HG03378 (cell line): ENCODE measurements at regions not wholly inside any gene's neighbourhood (a gene's known extent, or its start where the extent isn't known, plus 50 kb on each side); places are given as distances from the start of the nearest gene placed in this dataset.
"Not testable (repeated sequence)": the region's sequence is repeated elsewhere in the genome, so short reads cannot be mapped to it uniquely, and the experiment has no call there.

ENCODE experiments used
- ATAC-seq: cut with Tn5 transposase; IDR thresholded peaks from one replicate; pipeline ENCODE4 v1.9.1; 2021; ENCODE audit warnings: mild to moderate bottlenecking, moderate library complexity; ENCODE audit not compliant: unreplicated experiment

DNA sequence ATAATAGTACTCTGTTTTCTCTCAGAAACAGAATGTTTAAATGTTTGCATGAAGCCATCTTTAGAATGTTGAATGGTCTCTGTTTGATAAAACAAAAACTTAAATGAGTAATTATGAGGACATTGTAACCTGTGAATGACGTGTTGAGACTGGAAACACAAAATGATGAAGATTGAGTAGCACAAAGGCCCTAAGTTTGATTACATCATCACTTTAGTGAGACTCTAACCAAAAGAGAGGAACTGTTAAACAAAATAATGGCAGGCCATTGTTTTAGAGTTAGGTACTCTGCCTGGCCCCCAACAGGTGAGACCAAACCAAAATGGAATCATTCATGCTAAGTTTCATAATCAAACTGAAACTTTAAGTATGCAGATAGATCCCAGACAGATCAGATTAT, 1561.7 kb upstream of the SLC39A10 start:
- ATAC-seq = no peak

- no peak for ATAC-seq
Measured at GRCh38 chr2:194090251-194090905, 1566.6 kb upstream of the SLC39A10 start.

DNA sequence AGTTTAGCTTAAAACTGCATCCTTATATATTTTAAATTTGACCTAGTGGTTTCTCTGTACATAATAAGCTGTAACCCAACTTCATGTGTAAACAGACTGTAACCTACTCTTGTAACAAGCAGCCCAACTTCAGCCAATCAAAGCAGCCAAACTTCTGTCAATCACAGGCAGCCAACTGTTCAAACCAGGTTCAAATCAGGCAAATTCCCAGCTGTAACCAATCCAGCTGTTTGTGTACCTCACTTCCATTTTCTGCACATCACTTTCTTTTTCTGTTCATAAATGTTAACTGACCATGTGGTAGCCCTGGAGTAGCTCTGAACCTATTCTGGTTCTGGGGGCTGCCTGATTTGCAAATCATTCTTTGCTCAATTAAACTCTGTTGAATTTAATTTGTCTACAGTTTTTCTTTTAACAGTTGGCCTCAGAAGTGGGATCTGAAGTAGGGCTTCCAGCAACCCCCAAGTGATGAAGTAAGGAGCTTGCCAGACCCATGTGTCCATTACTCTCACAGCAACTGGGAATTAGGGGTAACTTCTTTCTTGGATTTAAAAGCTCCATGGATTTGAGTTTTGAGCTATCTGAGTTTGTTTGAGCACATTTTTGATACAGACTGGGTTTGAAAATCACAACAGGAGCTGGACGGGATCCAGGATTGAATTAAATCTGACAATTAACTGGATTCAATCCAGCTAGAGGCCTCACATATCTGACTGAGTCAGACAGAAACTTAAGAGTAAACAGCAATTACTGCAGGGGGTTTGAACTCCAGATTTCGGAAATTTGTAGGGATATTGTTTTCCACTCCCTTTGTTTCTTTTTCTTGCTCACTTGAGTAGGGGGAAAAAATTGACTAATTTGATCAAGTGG, 1569.7 kb upstream of the SLC39A10 start:
- no peak for ATAC-seq

DNA sequence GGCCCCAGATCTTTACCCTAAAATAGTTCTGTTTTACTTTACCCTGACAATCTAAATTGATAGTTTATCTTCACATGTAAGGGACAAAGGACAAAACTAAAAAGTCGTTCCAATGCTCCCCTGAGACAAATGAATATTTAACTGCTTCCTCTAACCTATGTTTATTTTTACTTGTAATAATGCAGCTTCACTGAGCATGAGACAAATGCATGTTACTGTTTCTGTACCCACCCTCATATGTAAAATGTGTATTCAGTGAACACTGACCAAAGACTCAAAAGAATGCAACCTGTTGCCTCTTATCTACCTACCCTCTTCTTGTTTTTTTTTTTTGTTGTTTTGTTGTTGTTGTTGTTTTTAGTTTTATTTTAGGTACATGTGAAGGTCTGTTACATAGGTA, 1570.9 kb upstream of the SLC39A10 start:
- ATAC-seq = no peak

DNA sequence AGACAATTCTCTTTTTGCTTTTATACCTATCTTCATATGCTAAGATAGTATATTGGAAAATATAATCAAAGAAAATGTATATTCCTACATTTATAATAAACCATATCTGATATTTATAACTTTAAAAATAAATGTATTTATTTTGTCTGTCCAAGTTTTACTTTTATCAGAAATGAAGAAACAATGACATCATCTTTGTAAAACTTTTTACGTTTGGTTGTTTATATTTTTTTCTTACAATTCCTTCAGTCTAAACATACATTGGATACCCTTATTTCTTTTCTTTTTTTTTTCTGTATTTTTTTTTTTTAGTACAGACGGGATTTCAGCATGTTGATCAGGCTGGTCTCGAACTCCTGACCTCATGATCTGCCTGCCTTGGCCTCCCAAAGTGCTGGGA, 1577.0 kb upstream of the SLC39A10 start:
- no peak for ATAC-seq

GRCh38 chr2:194077366-194077765, 1579.7 kb upstream of the SLC39A10 start:
- no peak for ATAC-seq

DNA sequence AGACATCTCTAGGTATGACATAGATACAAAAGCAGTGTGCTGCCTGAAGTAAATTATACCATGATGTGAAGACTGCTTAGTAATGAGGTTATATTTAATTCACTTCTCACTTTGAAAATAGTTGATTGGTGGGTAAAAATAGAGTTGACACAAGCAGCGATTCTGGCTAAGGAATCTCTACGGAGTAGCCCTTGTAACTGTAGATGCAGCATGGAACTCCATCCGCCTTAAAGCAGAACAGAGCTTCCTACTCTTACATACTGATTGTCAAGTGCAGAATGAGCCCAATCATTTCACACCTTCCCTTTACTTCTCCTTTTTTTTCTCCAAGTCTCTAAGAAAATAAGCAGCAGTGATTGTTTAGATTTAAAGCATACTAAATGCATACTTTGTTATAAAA, 1594.6 kb upstream of the SLC39A10 start:
- ATAC-seq = no peak

DNA sequence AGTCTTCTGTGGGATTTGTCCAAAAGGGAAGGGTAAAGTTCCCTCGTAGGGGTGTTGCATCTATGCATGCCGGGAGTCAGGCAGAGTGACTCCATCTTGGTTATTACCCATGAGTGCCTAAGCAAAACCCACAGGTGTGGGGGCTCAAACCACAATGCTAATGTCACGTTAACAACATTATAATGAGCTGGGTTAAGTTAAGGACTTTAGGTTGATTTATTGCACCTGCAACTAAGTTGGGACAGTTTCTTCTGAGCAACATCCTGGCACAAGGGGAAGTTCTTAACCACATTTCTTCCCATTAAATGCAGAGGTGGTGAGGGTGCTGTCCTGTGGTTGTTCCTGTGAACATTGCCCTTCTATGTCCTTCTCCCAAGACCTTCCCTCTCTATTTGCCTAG, 1596.8 kb upstream of the SLC39A10 start:
- no peak for ATAC-seq

- ATAC-seq = no peak
Measured at GRCh38 chr2:194054313-194054712, 1602.7 kb upstream of the SLC39A10 start.

- no peak for ATAC-seq
Measured at GRCh38 chr2:194044321-194044720, 1612.7 kb upstream of the SLC39A10 start.

- not testable (repeated sequence) for ATAC-seq
Measured at GRCh38 chr2:194021130-194021529, 1635.9 kb upstream of the SLC39A10 start.

GRCh38 chr2:194020155-194020554, 1636.9 kb upstream of the SLC39A10 start:
- no peak for ATAC-seq

- ATAC-seq = no peak
Measured at GRCh38 chr2:194015751-194016150, 1641.3 kb upstream of the SLC39A10 start.

GRCh38 chr2:194014639-194015038, 1642.4 kb upstream of the SLC39A10 start:
- no peak for ATAC-seq

GRCh38 chr2:194004590-194005206, 1652.3 kb upstream of the SLC39A10 start:
- no peak for ATAC-seq

DNA sequence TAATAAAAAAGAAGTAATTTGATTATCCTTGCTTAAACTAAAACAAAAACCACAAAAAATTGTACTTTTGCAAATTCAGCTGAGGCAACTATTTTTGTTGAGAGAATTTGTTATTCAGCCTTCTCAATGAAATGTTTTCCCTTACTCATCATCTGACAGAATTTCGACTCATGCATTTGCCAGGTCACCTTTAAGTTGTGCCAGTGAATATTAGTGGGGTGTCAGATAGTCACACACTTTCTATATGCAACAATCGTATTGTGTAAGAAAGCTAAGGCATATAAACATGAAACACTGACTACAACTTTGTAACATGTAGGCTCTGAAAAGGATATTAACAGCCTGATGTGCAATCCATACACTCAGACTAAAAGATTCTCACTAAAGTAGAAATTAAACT, 1653.1 kb upstream of the SLC39A10 start:
- ATAC-seq = no peak

- no peak for ATAC-seq
Measured at GRCh38 chr2:194002699-194003368, 1654.2 kb upstream of the SLC39A10 start.

- no peak for ATAC-seq
Measured at GRCh38 chr2:193990868-193991267, 1666.2 kb upstream of the SLC39A10 start.

DNA sequence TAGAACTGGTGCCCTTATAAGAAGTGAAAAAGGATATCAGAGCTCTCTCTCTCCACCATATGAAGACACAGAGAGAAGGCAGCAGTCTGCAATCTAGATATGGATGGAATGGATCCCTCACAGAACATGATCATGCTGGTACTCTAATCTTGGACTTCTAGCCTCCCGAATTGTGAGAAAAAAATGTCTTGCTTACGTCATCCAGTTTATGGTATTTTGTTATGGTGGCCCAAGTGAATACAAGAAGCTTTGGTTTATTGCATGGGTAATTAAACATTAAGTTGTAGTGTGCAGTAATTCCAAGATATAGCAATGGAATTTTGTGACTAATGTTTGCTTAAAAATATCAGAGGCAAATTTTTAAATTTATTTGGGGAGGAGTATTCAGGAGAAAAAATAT, 1667.4 kb upstream of the SLC39A10 start:
- no peak for ATAC-seq

GRCh38 chr2:193988784-193989183, 1668.2 kb upstream of the SLC39A10 start:
- no peak for ATAC-seq

DNA sequence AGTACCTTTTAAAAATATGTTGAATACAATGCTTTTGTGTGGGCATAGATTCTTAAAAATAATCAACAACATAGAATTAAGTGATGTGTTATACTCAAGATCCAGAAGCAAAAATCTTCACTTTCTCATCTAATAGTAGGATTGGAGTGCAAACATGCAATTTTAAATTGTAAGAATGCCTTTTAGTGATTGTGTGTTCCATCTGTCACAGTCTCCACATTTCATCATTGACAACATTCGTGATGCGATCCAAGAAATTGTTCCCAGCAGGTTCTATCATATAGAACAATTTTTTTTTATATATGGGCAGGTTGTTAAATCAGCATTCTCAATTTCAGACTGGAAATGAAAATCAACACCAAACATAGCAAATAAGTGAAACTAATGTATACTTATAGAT, 1671.8 kb upstream of the SLC39A10 start:
- ATAC-seq = no peak
